ENCODE measurements at regions not wholly inside any gene's neighbourhood (a gene's known extent, or its start where the extent isn't known, plus 50 kb on each side); places are given as distances from the start of the nearest gene placed in this dataset.

GRCh38 chr9:116064970-116065369 lies 88.6 kb upstream of the PAPPA start:
- H3K36me3 ChIP-seq, result no peaks in the 10 kb centered on the region
- 89 to 92% (median 89%) methylated on average over 3 of the region's 3 CpGs for WGBS, 3 donors

GRCh38 chr9:116066221-116066620 lies 87.4 kb upstream of the PAPPA start:
- 89 to 93% (median 91%) methylated on average over 3 of the region's 3 CpGs for WGBS, 3 donors
- no peaks in the 10 kb centered on the region for H3K27me3 ChIP-seq
- H3K4me3 ChIP-seq, result no peak overlapping the region
- H3K4me1 ChIP-seq (ENCODE audit: insufficient read depth), result no peaks in the 10 kb centered on the region
- no peaks in the 10 kb centered on the region for H3K36me3 ChIP-seq
- DNase-seq, result no peak
- H3K9me3 ChIP-seq, result no peaks in the 10 kb centered on the region
- no peak for TF ChIP-seq POLR2A (IDR thresholded peaks at IDR 0.05)
- no peak for TF ChIP-seq EP300 (IDR thresholded peaks at IDR 0.05)
- no peak for TF ChIP-seq CTCF (IDR thresholded peaks at IDR 0.05)
- H3K27ac ChIP-seq, result no peak overlapping the region
- intact Hi-C loops (cut with DNase I), result no loop called here

More at GRCh38 chr9:116064970-116065369, 88.6 kb upstream of the PAPPA start:
- intact Hi-C loops (cut with DNase I), result no loop called here
- no peak overlapping the region for H3K4me3 ChIP-seq
- H3K27ac ChIP-seq, result no peak overlapping the region
- H3K9me3 ChIP-seq, result no peaks in the 10 kb centered on the region
- DNase-seq, result no peak
- no peaks in the 10 kb centered on the region for H3K4me1 ChIP-seq (ENCODE audit: insufficient read depth)
- H3K27me3 ChIP-seq, result no peaks in the 10 kb centered on the region
- TF ChIP-seq EP300 (IDR thresholded peaks at IDR 0.05) (no peak), CTCF (IDR thresholded peaks at IDR 0.05) (no peak), POLR2A (IDR thresholded peaks at IDR 0.05) (no peak)

- H3K9me3 ChIP-seq, result no peaks in the 10 kb centered on the region
- no peak overlapping the region for H3K27ac ChIP-seq
- no peak for DNase-seq
- WGBS, 3 donors, result 19 to 45% (median 35%) methylated on average over 3 of the region's 3 CpGs
- no peak overlapping the region for H3K4me3 ChIP-seq
- no peaks in the 10 kb centered on the region for H3K36me3 ChIP-seq
- TF ChIP-seq POLR2A (IDR thresholded peaks at IDR 0.05), result no peak
- no peak for TF ChIP-seq EP300 (IDR thresholded peaks at IDR 0.05)
- no peak for TF ChIP-seq CTCF (IDR thresholded peaks at IDR 0.05)
- H3K27me3 ChIP-seq, result no peaks in the 10 kb centered on the region
- H3K4me1 ChIP-seq (ENCODE audit: insufficient read depth), result no peaks in the 10 kb centered on the region
- intact Hi-C loops (cut with DNase I), result no loop called here
Observed at GRCh38 chr9:116067566-116067965, 86.0 kb upstream of the PAPPA start.

- TF ChIP-seq POLR2A (IDR thresholded peaks at IDR 0.05), result no peak
- no peak for TF ChIP-seq CTCF (IDR thresholded peaks at IDR 0.05)
- no peak for TF ChIP-seq EP300 (IDR thresholded peaks at IDR 0.05)
- H3K27me3 ChIP-seq, result no peaks in the 10 kb centered on the region
- H3K4me1 ChIP-seq (ENCODE audit: insufficient read depth), result no peaks in the 10 kb centered on the region
- H3K27ac ChIP-seq, result no peak overlapping the region
- no peak for DNase-seq
- intact Hi-C loops (cut with DNase I), result no loop called here
- H3K36me3 ChIP-seq, result no peaks in the 10 kb centered on the region
- H3K4me3 ChIP-seq, result no peak overlapping the region
- H3K9me3 ChIP-seq, result no peaks in the 10 kb centered on the region
- WGBS, 3 donors, result 41 to 52% (median 51%) methylated on average over 4 of the region's 4 CpGs
Observed at GRCh38 chr9:116070256-116070914, 83.2 kb upstream of the PAPPA start.
